ENCODE measurements at regions not wholly inside any gene's neighbourhood (a gene's known extent, or its start where the extent isn't known, plus 50 kb on each side); places are given as distances from the start of the nearest gene placed in this dataset.

- H3K4me2 ChIP-seq, result no peak overlapping the region
- no peaks in the 10 kb centered on the region for H3K79me2 ChIP-seq (ENCODE audit: low read depth)
- CTCF ChIA-PET, result no interaction called here
- TF ChIP-seq EZH2 (IDR thresholded peaks at IDR 0.05; ENCODE audit: low read depth) (no peak), CTCF (conservative IDR thresholded peaks at IDR 0.05) (no peak)
- no TSS peak for BruUV-seq (replicated peaks)
- no peaks in the 10 kb centered on the region for H3K36me3 ChIP-seq (ENCODE audit: low read depth)
- H4K20me1 ChIP-seq (ENCODE audit: insufficient read depth), result no peaks in the 10 kb centered on the region
- no peaks in the 10 kb centered on the region for H3F3A ChIP-seq (ENCODE audit: insufficient read depth, low read depth)
- no peak overlapping the region for H3K4me3 ChIP-seq
- no peaks in the 10 kb centered on the region for H3K9me2 ChIP-seq (ENCODE audit: insufficient read depth)
- peaks cover 7% of the 10 kb centered on the region; the same call in 1 of the 2 replicates for H3K27me3 ChIP-seq (ENCODE audit: insufficient read depth, low read depth)
- H3K4me1 ChIP-seq (replicated peaks; ENCODE audit: insufficient read depth), result no peaks in the 10 kb centered on the region
- POLR2A ChIA-PET (ENCODE audit: unreplicated experiment), result no interaction called here
- intact Hi-C loops (cut with micrococcal nuclease; ENCODE audit: unreplicated experiment), result no loop called here
- no peak overlapping the region for H3K27ac ChIP-seq
- H2AFZ ChIP-seq, result no peak overlapping the region
- no peak for DNase-seq
- no peaks in the 10 kb centered on the region for H3K9me3 ChIP-seq (ENCODE audit: insufficient read depth, low read depth)
Measured at GRCh38 chr1:208643005-208643597, 398.9 kb upstream of the PLXNA2 start.

- ChIA-PET POLR2A (ENCODE audit: unreplicated experiment) (no interaction called here), CTCF (no interaction called here)
- TF ChIP-seq EZH2 (IDR thresholded peaks at IDR 0.05; ENCODE audit: low read depth) (no peak), CTCF (conservative IDR thresholded peaks at IDR 0.05) (no peak)
- H3K9me2 ChIP-seq (ENCODE audit: insufficient read depth), result no peaks in the 10 kb centered on the region
- H3K27ac ChIP-seq, result no peak overlapping the region
- H3K36me3 ChIP-seq (ENCODE audit: low read depth), result no peaks in the 10 kb centered on the region
- H3K4me1 ChIP-seq (replicated peaks; ENCODE audit: insufficient read depth), result no peaks in the 10 kb centered on the region
- BruUV-seq (replicated peaks), result no TSS peak
- H3K27me3 ChIP-seq (ENCODE audit: insufficient read depth, low read depth), result peaks cover 7% of the 10 kb centered on the region; the same call in 1 of the 2 replicates
- H2AFZ ChIP-seq, result no peak overlapping the region
- H3K4me3 ChIP-seq, result no peak overlapping the region
- intact Hi-C loops (cut with micrococcal nuclease; ENCODE audit: unreplicated experiment), result no loop called here
- H3K9me3 ChIP-seq (ENCODE audit: insufficient read depth, low read depth), result no peaks in the 10 kb centered on the region
- no peak for DNase-seq
- H3K79me2 ChIP-seq (ENCODE audit: low read depth), result no peaks in the 10 kb centered on the region
- H3K4me2 ChIP-seq, result no peak overlapping the region
- no peaks in the 10 kb centered on the region for H3F3A ChIP-seq (ENCODE audit: insufficient read depth, low read depth)
- no peaks in the 10 kb centered on the region for H4K20me1 ChIP-seq (ENCODE audit: insufficient read depth)
Measured at GRCh38 chr1:208644401-208645160, 400.4 kb upstream of the PLXNA2 start.

- Histone ChIP-seq H3K9me2 (ENCODE audit: insufficient read depth) (no peaks in the 10 kb centered on the region), H3K9me3 (ENCODE audit: insufficient read depth, low read depth) (no peaks in the 10 kb centered on the region), H3K79me2 (ENCODE audit: low read depth) (no peaks in the 10 kb centered on the region), H3K36me3 (ENCODE audit: low read depth) (no peaks in the 10 kb centered on the region), H4K20me1 (ENCODE audit: insufficient read depth) (no peaks in the 10 kb centered on the region), H3K4me2 (no peak overlapping the region), H3K4me3 (no peak overlapping the region), H3K27ac (no peak overlapping the region), H2AFZ (no peak overlapping the region), H3K4me1 (replicated peaks; ENCODE audit: insufficient read depth) (no peaks in the 10 kb centered on the region), H3F3A (ENCODE audit: insufficient read depth, low read depth) (no peaks in the 10 kb centered on the region), H3K27me3 (ENCODE audit: insufficient read depth, low read depth) (peaks cover 7% of the 10 kb centered on the region; the same call in 1 of the 2 replicates)
- no TSS peak for BruUV-seq (replicated peaks)
- TF ChIP-seq CTCF (conservative IDR thresholded peaks at IDR 0.05) (no peak), EZH2 (IDR thresholded peaks at IDR 0.05; ENCODE audit: low read depth) (no peak)
- CTCF ChIA-PET, result no interaction called here
- POLR2A ChIA-PET (ENCODE audit: unreplicated experiment), result no interaction called here
- intact Hi-C loops (cut with micrococcal nuclease; ENCODE audit: unreplicated experiment), result no loop called here
- DNase-seq, result no peak
Measured at GRCh38 chr1:208646431-208646830, 402.2 kb upstream of the PLXNA2 start.

All from PC-9 (cell line).